GM12872 (cell line): ENCODE measurements at regions not wholly inside any gene's neighbourhood (a gene's known extent, or its start where the extent isn't known, plus 50 kb on each side); places are given as distances from the start of the nearest gene placed in this dataset.

Source experiments
- CTCF ChIP-seq: IDR thresholded peaks from 3 replicates; pipeline ENCODE4 v1.5.1; 2011; ENCODE audit warnings: low read depth, mild to moderate bottlenecking, low read length, moderate library complexity; ENCODE audit not compliant: insufficient read depth

- no peak for TF ChIP-seq CTCF
Measured at GRCh38 chr1:222976453-222976852, 161.6 kb downstream of the DISP1 start.

DNA sequence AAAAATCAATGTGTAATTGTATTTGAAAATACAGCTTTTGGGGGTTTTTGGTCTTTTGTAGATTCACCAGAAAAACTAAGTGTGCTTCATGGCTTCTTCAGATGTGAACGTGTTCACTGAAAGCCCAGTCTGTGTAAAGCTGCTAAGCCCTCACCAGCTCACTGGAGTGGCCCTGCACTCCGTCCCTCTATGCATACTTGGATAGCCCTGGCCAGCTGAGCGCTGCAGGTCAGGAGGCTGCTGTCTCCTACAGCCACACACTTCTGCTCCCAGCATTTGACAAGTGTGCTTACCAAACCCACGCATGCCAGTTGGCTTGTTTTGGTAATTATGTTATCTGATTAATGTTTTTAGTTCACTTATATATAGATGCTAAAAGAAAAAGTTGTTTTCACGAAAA is 163.5 kb downstream of the TLR5 start:
- no peak for TF ChIP-seq CTCF

GRCh38 chr1:222987674-222988076 is 155.4 kb downstream of the TLR5 start:
- TF ChIP-seq CTCF = no peak

DNA sequence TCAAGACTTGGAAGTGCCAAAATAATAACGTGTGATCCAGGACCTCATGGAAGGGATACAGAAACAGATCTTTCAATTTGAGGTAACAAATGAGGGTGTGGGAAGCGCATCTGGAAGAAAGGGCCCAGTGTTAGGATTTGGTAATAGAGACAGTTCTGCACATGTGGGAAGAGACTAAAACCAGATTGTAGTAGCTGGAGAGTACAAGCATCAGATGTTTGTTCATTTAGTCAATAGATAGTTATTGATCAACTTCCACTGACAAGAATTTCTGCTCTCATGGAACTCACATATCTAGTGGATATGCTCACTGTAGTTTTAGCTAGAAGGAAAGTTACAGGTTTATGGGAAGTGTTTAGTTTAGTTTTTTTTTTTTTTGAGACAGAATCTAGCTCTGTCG is 153.6 kb downstream of the TLR5 start:
- no peak for TF ChIP-seq CTCF

DNA sequence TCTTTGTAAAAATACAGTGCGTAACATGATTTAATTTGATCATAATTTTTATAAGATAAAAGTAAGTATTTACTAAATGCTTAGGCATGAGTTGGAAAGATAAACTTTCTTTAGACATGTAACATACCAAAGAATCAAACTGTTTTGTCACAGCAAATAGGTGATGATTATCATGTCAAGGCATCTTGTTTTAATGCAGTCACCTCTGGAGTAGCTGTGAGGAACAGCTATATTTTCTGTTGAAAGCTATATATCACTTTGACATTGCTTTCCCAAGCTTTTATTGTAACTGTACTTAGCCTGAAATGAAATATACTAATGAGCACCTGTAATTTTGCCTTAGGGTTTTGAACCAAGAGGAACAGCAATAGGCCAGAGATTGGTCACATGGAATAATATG is 151.9 kb downstream of the TLR5 start:
- TF ChIP-seq CTCF = no peak

GRCh38 chr1:222991908-222992307 is 151.1 kb downstream of the TLR5 start:
- TF ChIP-seq CTCF = no peak

DNA sequence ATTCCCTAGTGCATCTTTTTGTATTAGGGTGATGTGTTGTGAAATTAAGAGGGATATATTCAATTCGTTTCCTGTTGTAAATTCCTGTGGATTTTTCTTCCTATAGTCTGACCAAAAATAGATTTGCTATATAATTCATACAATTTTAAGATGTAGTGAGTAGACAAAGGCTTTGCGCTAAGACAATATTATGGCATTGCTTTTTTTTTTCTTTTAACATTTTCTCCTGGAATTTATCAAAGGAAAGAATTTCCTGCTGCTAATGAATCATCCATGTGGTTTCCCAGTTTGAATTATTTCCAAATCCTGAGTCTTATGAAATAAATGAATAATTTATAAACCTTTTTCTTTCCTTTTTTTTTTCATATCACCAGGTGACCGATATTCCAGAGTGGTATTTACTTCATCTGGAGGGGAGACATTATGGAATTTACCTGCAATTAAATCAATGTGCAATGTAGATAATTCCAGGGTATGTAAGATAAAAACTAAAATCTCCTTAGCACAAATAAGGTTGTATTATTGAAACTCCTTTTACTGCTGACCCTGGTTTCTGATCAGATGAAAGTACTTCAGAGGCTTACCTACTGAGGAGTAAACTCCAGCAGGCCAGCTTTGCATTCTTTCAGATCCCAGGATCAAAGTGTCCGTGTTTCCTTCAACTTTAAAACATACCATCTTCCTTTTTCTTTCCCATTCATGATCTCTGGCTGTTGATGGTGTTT is 148.4 kb downstream of the TLR5 start:
- TF ChIP-seq CTCF = no peak

DNA sequence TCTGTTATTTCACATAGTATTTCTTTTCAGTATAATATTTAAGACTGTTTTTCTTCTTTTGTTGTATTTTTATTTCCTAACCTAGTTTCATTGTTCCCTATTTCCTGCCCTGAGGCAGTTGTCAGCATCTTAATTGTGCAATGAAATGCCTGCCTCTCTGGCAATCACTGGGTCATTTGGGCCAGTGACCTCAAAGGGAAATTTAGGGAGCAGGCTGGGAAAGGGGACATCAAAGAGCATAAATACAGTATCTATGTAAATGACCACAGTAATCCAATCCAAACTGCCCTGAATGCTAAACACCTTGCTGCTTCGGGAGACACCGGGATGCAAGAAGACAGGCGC is 147.8 kb downstream of the TLR5 start:
- TF ChIP-seq CTCF = no peak
